NT2/D1 (cell line): ENCODE measurements at regions not wholly inside any gene's neighbourhood (a gene's known extent, or its start where the extent isn't known, plus 50 kb on each side); places are given as distances from the start of the nearest gene placed in this dataset.

Experiments
- SUZ12 ChIP-seq: IDR thresholded peaks from 2 replicates; pipeline ENCODE4 v1.6.1; 2011; ENCODE audit not compliant: insufficient read length, insufficient read depth; ENCODE audit errors: extremely low read depth
- ZNF274 ChIP-seq: IDR thresholded peaks from 2 replicates; pipeline ENCODE4 v1.6.1; 2011; ENCODE audit warnings: mild to moderate bottlenecking, low read depth, low read length

DNA sequence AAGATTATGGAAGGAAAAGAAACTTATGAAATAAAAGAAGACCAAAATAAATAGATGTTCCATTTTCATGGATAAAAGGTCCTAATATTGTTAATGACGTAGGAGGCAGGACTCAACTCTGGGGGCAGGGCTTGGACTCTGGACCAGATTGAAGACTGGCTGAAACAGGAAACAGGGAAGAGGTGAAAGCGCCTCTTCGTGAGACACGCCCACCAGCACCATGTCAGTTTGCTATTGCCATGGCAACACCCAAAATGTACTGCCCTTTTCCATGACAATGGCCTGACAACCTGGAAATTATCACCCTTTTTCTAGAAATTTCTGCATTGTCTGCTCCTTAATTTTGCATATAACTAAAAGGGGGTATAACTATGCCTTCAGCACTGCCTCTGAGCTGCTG lies 1522.2 kb downstream of the TBC1D22A start:
- no peak for TF ChIP-seq SUZ12
- no peak for TF ChIP-seq ZNF274
